HEK293 (cell line): ENCODE measurements at regions not wholly inside any gene's neighbourhood (a gene's known extent, or its start where the extent isn't known, plus 50 kb on each side); places are given as distances from the start of the nearest gene placed in this dataset.

Experiments used
- CTCF ChIA-PET: fragments of 350-600 bp; formaldehyde crosslinking; extraction: SDS; loops from one replicate; lab custom pipeline; 2021; ENCODE audit warnings: antibody characterized with exemption; lab: Yijun Ruan, JAX
- POLR2A ChIA-PET: fragments of 300-600 bp; formaldehyde crosslinking; extraction: SDS; loops from one replicate; lab custom pipeline; 2020; ENCODE audit warnings: antibody characterized with exemption, inconsistent platforms; lab: Yijun Ruan, JAX
- H3K27ac ChIP-seq: fragments of 200-500 bp; sonication (Bioruptor generic); 2 replicates; pipeline ENCODE4 v1.5.1; 2014; ENCODE audit warnings: low read depth, low read length, control low read depth, inconsistent platforms; ENCODE audit errors: extremely low read depth
- H3K36me3 ChIP-seq, 2 experiments: fragments of 200-500 bp in 1 of 2; sonication (Bioruptor generic) in 1 of 2; 1 replicate in 1 of 2; 2 replicates in 1 of 2; pipeline ENCODE4 v1.5.1; 2014 to 2017; ENCODE audit warnings: inconsistent platforms in 2 of 2, low read length in 2 of 2; ENCODE audit not compliant: control insufficient read depth in 2 of 2, insufficient read depth in 1 of 2
- H3K4me1 ChIP-seq: fragments of 200-500 bp; sonication (Bioruptor generic); 2 replicates; pipeline ENCODE4 v1.5.1; 2014; ENCODE audit warnings: mild to moderate bottlenecking, low read length, inconsistent platforms; ENCODE audit not compliant: control insufficient read depth, insufficient read depth
- H3K4me3 ChIP-seq: 2 replicates; pipeline ENCODE4 v1.5.1; 2011; ENCODE audit warnings: low read depth, mild to moderate bottlenecking, control low read depth, low read length, moderate library complexity
- H3K9me3 ChIP-seq: fragments of 200-500 bp; sonication (Bioruptor generic); 2 replicates; pipeline ENCODE4 v1.5.1; 2014; ENCODE audit warnings: low read depth, low read length, inconsistent platforms; ENCODE audit not compliant: control insufficient read depth, insufficient read depth
- ATF2 ChIP-seq: fragments of 450-650 bp; formaldehyde crosslinking; IDR thresholded peaks from 2 replicates; pipeline ENCODE4 v1.5.1; 2016; ENCODE audit warnings: missing biosample characterization, missing genetic modification characterization, low read depth
- BCL6B ChIP-seq: fragments of 450-650 bp; formaldehyde crosslinking; IDR thresholded peaks from 2 replicates; pipeline ENCODE4 v1.5.1; 2017; ENCODE audit warnings: missing biosample characterization, missing genetic modification characterization
- ELK4 ChIP-seq: IDR thresholded peaks from 2 replicates; pipeline ENCODE4 v1.6.1; 2011; ENCODE audit warnings: mild to moderate bottlenecking, low read depth, low read length, borderline replicate concordance
- HOXD13 ChIP-seq: sonication (generic); formaldehyde crosslinking; IDR thresholded peaks from 2 replicates; pipeline ENCODE4 v1.8.0; 2022; ENCODE audit warnings: missing genetic modification reagents, borderline replicate concordance
- IKZF3 ChIP-seq: fragments of 450-650 bp; IDR thresholded peaks from 2 replicates; pipeline ENCODE4 v1.5.0; 2018; ENCODE audit warnings: missing biosample characterization, mild to moderate bottlenecking, missing genetic modification characterization, moderate library complexity
- KLF1 ChIP-seq: fragments of 450-650 bp; formaldehyde crosslinking; IDR thresholded peaks from 2 replicates; pipeline ENCODE4 v1.5.1; 2016; ENCODE audit warnings: missing biosample characterization, missing genetic modification characterization
- MZF1 ChIP-seq: fragments of 450-650 bp; formaldehyde crosslinking; IDR thresholded peaks from 2 replicates; pipeline ENCODE4 v1.5.1; 2017; ENCODE audit warnings: missing biosample characterization, missing genetic modification characterization, borderline replicate concordance
- REST ChIP-seq: fragments of 450-650 bp; formaldehyde crosslinking; IDR thresholded peaks from 2 replicates; pipeline ENCODE4 v1.5.1; 2016; ENCODE audit warnings: missing biosample characterization, missing genetic modification characterization
- SP7 ChIP-seq: fragments of 450-650 bp; formaldehyde crosslinking; IDR thresholded peaks from 2 replicates; pipeline ENCODE4 v1.5.1; 2016; ENCODE audit warnings: missing biosample characterization, missing genetic modification characterization
- ZBTB48 ChIP-seq: fragments of 450-650 bp; formaldehyde crosslinking; IDR thresholded peaks from 2 replicates; pipeline ENCODE4 v1.5.1; 2016; ENCODE audit warnings: missing biosample characterization, missing genetic modification characterization
- ZNF10 ChIP-seq: fragments of 450-650 bp; formaldehyde crosslinking; IDR thresholded peaks from 2 replicates; pipeline ENCODE4 v1.5.1; 2017; ENCODE audit warnings: missing biosample characterization, missing genetic modification characterization
- ZNF16 ChIP-seq: fragments of 450-650 bp; formaldehyde crosslinking; IDR thresholded peaks from 2 replicates; pipeline ENCODE4 v1.5.1; 2016; ENCODE audit warnings: low read depth, missing biosample characterization, missing genetic modification characterization
- ZNF292 ChIP-seq: fragments of 450-650 bp; formaldehyde crosslinking; IDR thresholded peaks from 2 replicates; pipeline ENCODE4 v1.5.1; 2016; ENCODE audit warnings: low read depth, missing biosample characterization, missing genetic modification characterization, borderline replicate concordance
- ZNF513 ChIP-seq: fragments of 450-650 bp; IDR thresholded peaks from 2 replicates; pipeline ENCODE4 v1.5.1; 2018; ENCODE audit warnings: missing biosample characterization, missing genetic modification characterization
- ZNF521 ChIP-seq: fragments of 450-650 bp; formaldehyde crosslinking; IDR thresholded peaks from 2 replicates; pipeline ENCODE4 v1.5.1; 2017; ENCODE audit warnings: missing biosample characterization, mild to moderate bottlenecking, missing genetic modification characterization
- ZNF555 ChIP-seq: fragments of 450-650 bp; formaldehyde crosslinking; conservative IDR thresholded peaks from 2 replicates; pipeline ENCODE4 v1.5.1; 2017; ENCODE audit warnings: missing biosample characterization, mild to moderate bottlenecking, missing genetic modification characterization, inconsistent platforms
- ZNF558 ChIP-seq: fragments of 450-650 bp; formaldehyde crosslinking; IDR thresholded peaks from 2 replicates; pipeline ENCODE4 v1.5.1; 2016; ENCODE audit warnings: missing biosample characterization, missing genetic modification characterization
- ZNF624 ChIP-seq: fragments of 450-650 bp; formaldehyde crosslinking; IDR thresholded peaks from 2 replicates; pipeline ENCODE4 v1.5.1; 2017; ENCODE audit warnings: missing biosample characterization, missing genetic modification characterization
- ZNF626 ChIP-seq: fragments of 450-650 bp; sonication (Bioruptor Pico); formaldehyde crosslinking; IDR thresholded peaks from 2 replicates; pipeline ENCODE4 v1.5.1; 2018; ENCODE audit warnings: missing biosample characterization, missing genetic modification characterization, inconsistent platforms
- ZNF658 ChIP-seq: fragments of 450-650 bp; formaldehyde crosslinking; IDR thresholded peaks from 2 replicates; pipeline ENCODE4; 2016; ENCODE audit warnings: missing biosample characterization, missing genetic modification characterization
- ZNF776 ChIP-seq: fragments of 450-650 bp; formaldehyde crosslinking; IDR thresholded peaks from 2 replicates; pipeline ENCODE4 v1.5.0; 2017; ENCODE audit warnings: missing biosample characterization, missing genetic modification characterization, borderline replicate concordance
- ZSCAN18 ChIP-seq: fragments of 450-650 bp; formaldehyde crosslinking; IDR thresholded peaks from 2 replicates; pipeline ENCODE4 v1.5.1; 2016; ENCODE audit warnings: missing biosample characterization, missing genetic modification characterization

GRCh38 chr13:80133631-80134261 is 207.2 kb downstream of the SPRY2 start:
- H3K9me3 ChIP-seq: no peaks in the 10 kb centered on the region
- no peaks in the 10 kb centered on the region for H3K36me3 ChIP-seq
- H3K4me3 ChIP-seq: no peak overlapping the region
- no peak for TF ChIP-seq ZNF626
- no peak for TF ChIP-seq ZNF558 (tag by site-specific recombination)
- no peak for TF ChIP-seq ZNF555
- no peak for TF ChIP-seq ZNF521
- TF ChIP-seq ZNF624: no peak
- no peak for TF ChIP-seq ZNF16 (tag by site-specific recombination)
- TF ChIP-seq HOXD13: no peak
- no peak for TF ChIP-seq REST (tag by site-specific recombination)
- no peak for TF ChIP-seq ZSCAN18 (tag by site-specific recombination)
- H3K27ac ChIP-seq: no peak overlapping the region; the same call in 1 of the 2 replicates
- ChIA-PET POLR2A (interaction anchor here (0.5 to 3.2 kb wide), 3 partner anchors 13 to 207 kb away, joined by 3 to 15 read pairs (median 5); partner anchors contain the start of gene SPRY2), CTCF (no interaction called here)
- no peaks in the 10 kb centered on the region for H3K4me1 ChIP-seq

- Histone ChIP-seq H3K4me3 (peak overlapping the region; percentile 24), H3K27ac (peak overlapping the region; percentile 58), H3K9me3 (no peaks in the 10 kb centered on the region), H3K36me3 (no peaks in the 10 kb centered on the region), H3K4me1 (no peaks in the 10 kb centered on the region)
- ChIA-PET POLR2A (interaction anchor here (0.6 to 3.2 kb wide), 3 partner anchors 47 to 208 kb away, joined by 3 to 15 read pairs (median 5); partner anchors contain the start of gene SPRY2), CTCF (interaction anchor here (0.6 to 1.3 kb wide), 2 partner anchors 113 to 206 kb away, joined by 3 read pairs; no protein-coding TSS in a partner anchor)
- no peak for TF ChIP-seq KLF1 (tag by site-specific recombination)
- peak; percentile 40; the same call in 1 of the 2 replicates for TF ChIP-seq MZF1 (tag by site-specific recombination)
- no peak for TF ChIP-seq ELK4
- no peak for TF ChIP-seq ATF2 (tag by site-specific recombination)
- 0 out of 2 replicates have a peak, but pooled peaks have one; percentile 14 for TF ChIP-seq IKZF3 (tag by site-specific recombination)
- TF ChIP-seq ZNF658 (tag by site-specific recombination): no peak
- no peak for TF ChIP-seq BCL6B (tag by site-specific recombination)
- TF ChIP-seq ZNF292 (tag by site-specific recombination): no peak
- no peak for TF ChIP-seq ZBTB48 (tag by site-specific recombination)
- TF ChIP-seq ZNF776 (tag by site-specific recombination): no peak
- no peak for TF ChIP-seq ZNF626
- no peak for TF ChIP-seq ZNF10 (tag by site-specific recombination)
- peak; percentile 57; the same call in 1 of the 2 replicates for TF ChIP-seq SP7 (tag by site-specific recombination)
- no peak for TF ChIP-seq ZNF513 (tag by site-specific recombination)
Observed at GRCh38 chr13:80132741-80133601, 208.0 kb downstream of the SPRY2 start.
